ENCODE measurements at regions not wholly inside any gene's neighbourhood (a gene's known extent, or its start where the extent isn't known, plus 50 kb on each side); places are given as distances from the start of the nearest gene placed in this dataset.

- POLR2A ChIA-PET: no interaction called here
- TF ChIP-seq ZZZ3 (IDR thresholded peaks at IDR 0.05; ENCODE audit: control insufficient read depth, insufficient read length, low read depth): no peak
- CTCF ChIA-PET: no interaction called here
- Histone ChIP-seq H3K27ac (ENCODE audit: control insufficient read depth, insufficient read depth) (no peak overlapping the region), H3K79me2 (ENCODE audit: control insufficient read depth, insufficient read depth, low read length) (no peaks in the 10 kb centered on the region), H3K27me3 (replicated peaks in 1 of 2; ENCODE audit: control insufficient read depth in 2 of 2, insufficient read depth in 2 of 2, low read length in 1 of 2) (no peaks in the 10 kb centered on the region), H3K4me1 (ENCODE audit: control insufficient read depth, insufficient read depth, low read length) (no peaks in the 10 kb centered on the region), H3K9me3 (replicated peaks; ENCODE audit: control insufficient read depth, insufficient read depth, low read length) (no peaks in the 10 kb centered on the region), H3K4me3 (no peak overlapping the region), H3K36me3 (ENCODE audit: control insufficient read depth in 2 of 2, insufficient read depth in 2 of 2, low read length in 1 of 2) (no peaks in the 10 kb centered on the region), H3K4me2 (ENCODE audit: control insufficient read depth, insufficient read depth) (no peak overlapping the region), H3K9ac (ENCODE audit: control insufficient read depth, insufficient read depth, low read length) (no peak overlapping the region), H2AFZ (ENCODE audit: control insufficient read depth, low read depth, low read length) (no peak overlapping the region), H4K20me1 (ENCODE audit: control insufficient read depth, insufficient read depth) (no peaks in the 10 kb centered on the region)
- no TSS peak for BruUV-seq (replicated peaks)
- FAIRE-seq (no peak), ATAC-seq (no peak), DNase-seq (ENCODE audit: low read depth, low spot score) (no peak)
- SMC1A ChIA-PET (ENCODE audit: uncharacterized antibody, unreplicated experiment): no interaction called here
- intact Hi-C loops (cut with micrococcal nuclease; ENCODE audit: unreplicated experiment) (no loop called here), in situ Hi-C loops (cut with MboI) (no loop called here)
- RAD21 ChIA-PET (ENCODE audit: unreplicated experiment): no interaction called here
- 4% methylated on average over 3 of the region's 3 CpGs for WGBS (ENCODE audit: insufficient coverage, insufficient replicate concordance, low lambda C conversion rate, missing lambda C conversion rate)
Measured at GRCh38 chr5:8689773-8690172, 820.8 kb downstream of the MTRR start.

- ATAC-seq: no peak
- in situ Hi-C loops (cut with MboI): no loop called here
- ChIA-PET RAD21 (ENCODE audit: unreplicated experiment) (no interaction called here), CTCF (interaction anchor here (0.7 kb wide), 1 partner anchor 10 kb away, joined by 3 read pairs; no protein-coding TSS in a partner anchor), POLR2A (no interaction called here), SMC1A (ENCODE audit: uncharacterized antibody, unreplicated experiment) (no interaction called here)
- H3K27me3 ChIP-seq (replicated peaks in 1 of 2; ENCODE audit: control insufficient read depth in 2 of 2, insufficient read depth in 2 of 2, low read length in 1 of 2): no peaks in the 10 kb centered on the region
- no peak overlapping the region for H3K9ac ChIP-seq (ENCODE audit: control insufficient read depth, insufficient read depth, low read length)
- DNase-seq (ENCODE audit: low read depth, low spot score): no peak
- H3K4me3 ChIP-seq: no peak overlapping the region
- BruUV-seq (replicated peaks): no TSS peak
- FAIRE-seq: no peak
- H3K9me3 ChIP-seq (replicated peaks; ENCODE audit: control insufficient read depth, insufficient read depth, low read length): no peaks in the 10 kb centered on the region
- no peaks in the 10 kb centered on the region for H3K36me3 ChIP-seq (ENCODE audit: control insufficient read depth in 2 of 2, insufficient read depth in 2 of 2, low read length in 1 of 2)
- intact Hi-C loops (cut with micrococcal nuclease; ENCODE audit: unreplicated experiment): no loop called here
- H3K27ac ChIP-seq (ENCODE audit: control insufficient read depth, insufficient read depth): no peak overlapping the region
- H3K79me2 ChIP-seq (ENCODE audit: control insufficient read depth, insufficient read depth, low read length): no peaks in the 10 kb centered on the region
- WGBS (ENCODE audit: insufficient coverage, insufficient replicate concordance, low lambda C conversion rate, missing lambda C conversion rate): 0% methylated on average over 2 of the region's 2 CpGs
- no peaks in the 10 kb centered on the region for H4K20me1 ChIP-seq (ENCODE audit: control insufficient read depth, insufficient read depth)
- H3K4me1 ChIP-seq (ENCODE audit: control insufficient read depth, insufficient read depth, low read length): no peaks in the 10 kb centered on the region
- no peak overlapping the region for H2AFZ ChIP-seq (ENCODE audit: control insufficient read depth, low read depth, low read length)
- H3K4me2 ChIP-seq (ENCODE audit: control insufficient read depth, insufficient read depth): no peak overlapping the region
- TF ChIP-seq RAD21 (IDR thresholded peaks at IDR 0.05; ENCODE audit: insufficient read depth, low read depth, low read length): no peak
- no peak for TF ChIP-seq HDAC2 (IDR thresholded peaks at IDR 0.05)
- no peak for TF ChIP-seq ZNF24 (IDR thresholded peaks at IDR 0.05)
- no peak for TF ChIP-seq BHLHE40 (IDR thresholded peaks at IDR 0.05; ENCODE audit: borderline replicate concordance in 1 of 2, low read depth in 2 of 2, low read length in 1 of 2)
- TF ChIP-seq, protein P1, sequence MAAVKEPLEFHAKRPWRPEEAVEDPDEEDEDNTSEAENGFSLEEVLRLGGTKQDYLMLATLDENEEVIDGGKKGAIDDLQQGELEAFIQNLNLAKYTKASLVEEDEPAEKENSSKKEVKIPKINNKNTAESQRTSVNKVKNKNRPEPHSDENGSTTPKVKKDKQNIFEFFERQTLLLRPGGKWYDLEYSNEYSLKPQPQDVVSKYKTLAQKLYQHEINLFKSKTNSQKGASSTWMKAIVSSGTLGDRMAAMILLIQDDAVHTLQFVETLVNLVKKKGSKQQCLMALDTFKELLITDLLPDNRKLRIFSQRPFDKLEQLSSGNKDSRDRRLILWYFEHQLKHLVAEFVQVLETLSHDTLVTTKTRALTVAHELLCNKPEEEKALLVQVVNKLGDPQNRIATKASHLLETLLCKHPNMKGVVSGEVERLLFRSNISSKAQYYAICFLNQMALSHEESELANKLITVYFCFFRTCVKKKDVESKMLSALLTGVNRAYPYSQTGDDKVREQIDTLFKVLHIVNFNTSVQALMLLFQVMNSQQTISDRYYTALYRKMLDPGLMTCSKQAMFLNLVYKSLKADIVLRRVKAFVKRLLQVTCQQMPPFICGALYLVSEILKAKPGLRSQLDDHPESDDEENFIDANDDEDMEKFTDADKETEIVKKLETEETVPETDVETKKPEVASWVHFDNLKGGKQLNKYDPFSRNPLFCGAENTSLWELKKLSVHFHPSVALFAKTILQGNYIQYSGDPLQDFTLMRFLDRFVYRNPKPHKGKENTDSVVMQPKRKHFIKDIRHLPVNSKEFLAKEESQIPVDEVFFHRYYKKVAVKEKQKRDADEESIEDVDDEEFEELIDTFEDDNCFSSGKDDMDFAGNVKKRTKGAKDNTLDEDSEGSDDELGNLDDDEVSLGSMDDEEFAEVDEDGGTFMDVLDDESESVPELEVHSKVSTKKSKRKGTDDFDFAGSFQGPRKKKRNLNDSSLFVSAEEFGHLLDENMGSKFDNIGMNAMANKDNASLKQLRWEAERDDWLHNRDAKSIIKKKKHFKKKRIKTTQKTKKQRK (IDR thresholded peaks at IDR 0.05; ENCODE audit: low read depth, low read length): no peak
- TF ChIP-seq, protein P2, sequence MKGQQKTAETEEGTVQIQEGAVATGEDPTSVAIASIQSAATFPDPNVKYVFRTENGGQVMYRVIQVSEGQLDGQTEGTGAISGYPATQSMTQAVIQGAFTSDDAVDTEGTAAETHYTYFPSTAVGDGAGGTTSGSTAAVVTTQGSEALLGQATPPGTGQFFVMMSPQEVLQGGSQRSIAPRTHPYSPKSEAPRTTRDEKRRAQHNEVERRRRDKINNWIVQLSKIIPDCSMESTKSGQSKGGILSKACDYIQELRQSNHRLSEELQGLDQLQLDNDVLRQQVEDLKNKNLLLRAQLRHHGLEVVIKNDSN (IDR thresholded peaks at IDR 0.05; ENCODE audit: borderline replicate concordance, extremely low read length, insufficient read depth, low read depth, low read length): no peak
- TF ChIP-seq, protein P3, sequence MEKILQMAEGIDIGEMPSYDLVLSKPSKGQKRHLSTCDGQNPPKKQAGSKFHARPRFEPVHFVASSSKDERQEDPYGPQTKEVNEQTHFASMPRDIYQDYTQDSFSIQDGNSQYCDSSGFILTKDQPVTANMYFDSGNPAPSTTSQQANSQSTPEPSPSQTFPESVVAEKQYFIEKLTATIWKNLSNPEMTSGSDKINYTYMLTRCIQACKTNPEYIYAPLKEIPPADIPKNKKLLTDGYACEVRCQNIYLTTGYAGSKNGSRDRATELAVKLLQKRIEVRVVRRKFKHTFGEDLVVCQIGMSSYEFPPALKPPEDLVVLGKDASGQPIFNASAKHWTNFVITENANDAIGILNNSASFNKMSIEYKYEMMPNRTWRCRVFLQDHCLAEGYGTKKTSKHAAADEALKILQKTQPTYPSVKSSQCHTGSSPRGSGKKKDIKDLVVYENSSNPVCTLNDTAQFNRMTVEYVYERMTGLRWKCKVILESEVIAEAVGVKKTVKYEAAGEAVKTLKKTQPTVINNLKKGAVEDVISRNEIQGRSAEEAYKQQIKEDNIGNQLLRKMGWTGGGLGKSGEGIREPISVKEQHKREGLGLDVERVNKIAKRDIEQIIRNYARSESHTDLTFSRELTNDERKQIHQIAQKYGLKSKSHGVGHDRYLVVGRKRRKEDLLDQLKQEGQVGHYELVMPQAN (conservative IDR thresholded peaks at IDR 0.05): no peak
- no peak for TF ChIP-seq EGR1 (IDR thresholded peaks at IDR 0.05; ENCODE audit: borderline replicate concordance in 1 of 2, low read depth in 2 of 2, low read length in 2 of 2)
- TF ChIP-seq ESRRA (IDR thresholded peaks at IDR 0.05; ENCODE audit: low read length): no peak
- TF ChIP-seq ASH2L (IDR thresholded peaks at IDR 0.05; ENCODE audit: borderline replicate concordance, low read depth): no peak
Measured at GRCh38 chr5:8691221-8691620, 822.3 kb downstream of the MTRR start.

Data from GM12878 (cell line).